Upper lobe of right lung (tissue), 1 donor: ENCODE measurements at regions not wholly inside any gene's neighbourhood (a gene's known extent, or its start where the extent isn't known, plus 50 kb on each side); places are given as distances from the start of the nearest gene placed in this dataset.

Experiments
- ATAC-seq: fragments of 200-7000 bp; cut with Tn5 transposase; one replicate; pipeline ENCODE4 v1.9.1; 2020; ENCODE audit warnings: mild to moderate bottlenecking, moderate library complexity
- DNase-seq: peaks from one replicate; pipeline ENCODE4 v3.0.0-alpha.2; 2020
- H3K27ac ChIP-seq: fragments of 200-600 bp; one replicate; pipeline ENCODE4 v1.8.0; 2022
- H3K27me3 ChIP-seq: fragments of 200-600 bp; one replicate; pipeline ENCODE4 v1.8.0; 2022; ENCODE audit warnings: mild to moderate bottlenecking
- H3K36me3 ChIP-seq: fragments of 200-600 bp; one replicate; pipeline ENCODE4 v1.8.0; 2022
- H3K4me1 ChIP-seq: fragments of 200-600 bp; one replicate; pipeline ENCODE4 v1.8.0; 2022
- H3K4me3 ChIP-seq: fragments of 200-600 bp; one replicate; pipeline ENCODE4 v1.8.0; 2022; ENCODE audit warnings: mild to moderate bottlenecking
- H3K9me3 ChIP-seq: fragments of 200-600 bp; one replicate; pipeline ENCODE4 v1.8.0; 2022
- intact Hi-C: fragments of 100-400 bp; cut with DNase I; formaldehyde crosslinking; loops from one replicate; pipeline ENCODE4 v1.11.0; 2022
- TF ChIP-seq, protein P1 (sequence below): fragments of 200-600 bp; IDR thresholded peaks from one replicate; pipeline ENCODE4 v1.8.0; 2022; ENCODE audit warnings: antibody characterized with exemption
- donor health status: DM: no; HTN: yes; CAD: no; lungs with severe emphysema.

DNA sequence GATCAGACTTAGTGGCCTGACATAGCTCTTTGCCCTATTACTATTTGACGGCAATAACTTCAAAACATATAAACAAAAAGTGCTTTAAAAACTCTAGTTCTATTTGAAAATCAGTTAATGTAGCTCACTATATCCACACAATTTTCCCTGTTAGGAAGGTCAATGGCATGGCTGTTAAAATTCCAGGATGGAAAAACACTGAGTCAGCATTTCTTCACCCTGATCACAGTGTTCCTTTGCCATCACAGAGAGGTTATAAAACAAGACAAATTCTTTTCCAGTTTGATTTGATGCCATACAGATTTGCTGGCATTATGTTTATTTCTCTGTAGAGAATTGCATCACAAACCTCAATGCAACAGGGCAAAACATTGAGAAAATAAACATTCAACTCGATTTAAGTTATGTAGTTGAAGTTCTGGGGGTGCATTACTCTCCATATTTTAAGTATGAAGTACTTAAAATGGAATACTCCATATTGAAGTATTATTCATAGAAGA is 253.7 kb upstream of the HSF2 start:
- TF ChIP-seq, protein P1, sequence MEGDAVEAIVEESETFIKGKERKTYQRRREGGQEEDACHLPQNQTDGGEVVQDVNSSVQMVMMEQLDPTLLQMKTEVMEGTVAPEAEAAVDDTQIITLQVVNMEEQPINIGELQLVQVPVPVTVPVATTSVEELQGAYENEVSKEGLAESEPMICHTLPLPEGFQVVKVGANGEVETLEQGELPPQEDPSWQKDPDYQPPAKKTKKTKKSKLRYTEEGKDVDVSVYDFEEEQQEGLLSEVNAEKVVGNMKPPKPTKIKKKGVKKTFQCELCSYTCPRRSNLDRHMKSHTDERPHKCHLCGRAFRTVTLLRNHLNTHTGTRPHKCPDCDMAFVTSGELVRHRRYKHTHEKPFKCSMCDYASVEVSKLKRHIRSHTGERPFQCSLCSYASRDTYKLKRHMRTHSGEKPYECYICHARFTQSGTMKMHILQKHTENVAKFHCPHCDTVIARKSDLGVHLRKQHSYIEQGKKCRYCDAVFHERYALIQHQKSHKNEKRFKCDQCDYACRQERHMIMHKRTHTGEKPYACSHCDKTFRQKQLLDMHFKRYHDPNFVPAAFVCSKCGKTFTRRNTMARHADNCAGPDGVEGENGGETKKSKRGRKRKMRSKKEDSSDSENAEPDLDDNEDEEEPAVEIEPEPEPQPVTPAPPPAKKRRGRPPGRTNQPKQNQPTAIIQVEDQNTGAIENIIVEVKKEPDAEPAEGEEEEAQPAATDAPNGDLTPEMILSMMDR = no peak
- H3K36me3 ChIP-seq = no peaks in the 10 kb centered on the region
- H3K4me1 ChIP-seq = no peaks in the 10 kb centered on the region
- no peaks in the 10 kb centered on the region for H3K9me3 ChIP-seq
- no peak overlapping the region for H3K4me3 ChIP-seq
- ATAC-seq (no peak), DNase-seq (no peak)
- H3K27ac ChIP-seq = no peak overlapping the region
- intact Hi-C loops = no loop called here
- H3K27me3 ChIP-seq = no peaks in the 10 kb centered on the region

DNA sequence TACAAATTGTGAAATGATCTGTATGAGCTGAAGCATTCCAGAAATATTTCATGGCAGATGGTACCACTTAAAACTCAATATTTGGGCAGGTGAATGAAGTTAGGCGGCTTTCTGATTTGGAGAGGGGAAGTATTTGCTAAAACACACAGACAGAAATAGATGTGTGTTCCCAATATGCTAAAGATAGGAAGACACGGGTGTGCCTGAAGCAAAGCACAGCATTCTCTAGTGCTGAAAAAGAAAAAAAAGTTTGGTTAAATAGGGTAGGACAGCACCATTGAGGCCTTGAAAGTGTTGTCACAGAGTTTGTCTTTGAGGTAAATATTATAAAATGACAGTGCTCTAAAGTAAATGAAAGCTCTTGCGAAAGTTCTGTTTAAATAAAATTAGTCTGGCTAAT is 252.2 kb upstream of the HSF2 start:
- H3K4me1 ChIP-seq = no peaks in the 10 kb centered on the region
- H3K36me3 ChIP-seq = no peaks in the 10 kb centered on the region
- intact Hi-C loops = no loop called here
- no peaks in the 10 kb centered on the region for H3K27me3 ChIP-seq
- DNase-seq = no peak
- no peaks in the 10 kb centered on the region for H3K9me3 ChIP-seq
- ATAC-seq = no peak
- no peak overlapping the region for H3K4me3 ChIP-seq
- no peak overlapping the region for H3K27ac ChIP-seq
- TF ChIP-seq, protein P1 = no peak

DNA sequence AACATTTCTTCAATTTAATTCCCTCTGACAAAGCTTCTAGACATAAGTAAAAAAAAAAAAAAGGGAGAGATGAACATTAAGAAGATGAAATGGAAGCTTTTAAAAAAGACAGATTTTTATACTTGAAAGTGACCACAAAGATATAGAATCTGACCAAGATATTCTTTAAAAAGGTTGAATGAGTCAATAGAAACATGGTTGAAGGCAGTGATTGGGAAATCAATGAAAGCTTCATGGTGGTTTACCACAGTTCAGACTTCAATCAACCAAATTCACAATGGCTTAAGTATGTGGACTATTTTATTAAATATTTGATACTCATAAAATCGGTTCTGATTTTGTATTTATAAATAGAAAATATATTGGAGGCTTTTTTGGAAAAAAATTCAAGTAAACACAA is 248.4 kb upstream of the HSF2 start:
- TF ChIP-seq, protein P1 = no peak
- H3K4me1 ChIP-seq = no peaks in the 10 kb centered on the region
- DNase-seq (no peak), ATAC-seq (no peak)
- intact Hi-C loops = no loop called here
- H3K4me3 ChIP-seq = no peak overlapping the region
- no peaks in the 10 kb centered on the region for H3K27me3 ChIP-seq
- H3K9me3 ChIP-seq = no peaks in the 10 kb centered on the region
- no peak overlapping the region for H3K27ac ChIP-seq
- no peaks in the 10 kb centered on the region for H3K36me3 ChIP-seq

DNA sequence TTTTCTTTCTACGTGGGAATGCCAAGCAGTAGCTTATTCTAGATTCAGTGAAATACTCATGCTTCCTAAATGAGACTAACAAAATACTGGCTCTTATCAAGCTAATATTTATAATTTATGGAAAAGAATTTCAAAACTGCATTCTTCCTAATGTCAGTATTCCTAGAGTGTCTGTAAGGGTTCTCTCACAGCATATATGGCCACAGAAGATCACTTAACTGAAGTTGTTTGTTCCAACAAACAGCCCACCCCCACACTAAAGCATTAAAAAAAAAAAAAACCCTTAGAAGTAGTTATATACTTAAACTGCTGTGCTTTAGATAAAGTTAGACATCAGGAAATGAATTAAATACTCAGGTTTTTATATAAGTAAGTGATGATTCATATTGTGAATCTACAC is 247.7 kb upstream of the HSF2 start:
- Histone ChIP-seq H3K4me3 (no peak overlapping the region), H3K36me3 (no peaks in the 10 kb centered on the region), H3K9me3 (no peaks in the 10 kb centered on the region), H3K4me1 (no peaks in the 10 kb centered on the region), H3K27me3 (no peaks in the 10 kb centered on the region), H3K27ac (no peak overlapping the region)
- ATAC-seq = no peak
- intact Hi-C loops = no loop called here
- no peak for DNase-seq
- TF ChIP-seq, protein P1 = no peak

DNA sequence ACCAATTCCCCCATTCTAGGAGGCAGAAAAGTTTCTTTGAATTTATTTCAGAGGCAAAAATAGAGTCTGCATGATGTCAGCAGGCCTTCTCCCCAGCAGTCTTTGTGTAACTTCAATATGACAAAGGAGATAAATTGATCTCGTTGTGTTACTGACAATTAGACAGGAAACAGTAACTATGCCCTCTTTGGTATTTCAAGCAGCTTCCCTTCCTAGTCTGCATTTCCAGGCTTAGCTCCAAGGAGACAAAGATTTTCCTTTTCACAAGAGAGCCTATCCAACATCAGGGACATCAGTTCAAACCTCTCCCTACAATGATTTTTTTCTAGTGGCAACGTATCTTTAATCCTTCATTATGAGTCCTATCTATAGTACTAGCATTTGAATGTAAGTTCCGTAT is 245.9 kb upstream of the HSF2 start:
- DNase-seq = no peak
- H3K4me3 ChIP-seq = no peak overlapping the region
- no peaks in the 10 kb centered on the region for H3K9me3 ChIP-seq
- no peak for ATAC-seq
- TF ChIP-seq, protein P1 = no peak
- H3K27me3 ChIP-seq = no peaks in the 10 kb centered on the region
- intact Hi-C loops = no loop called here
- no peaks in the 10 kb centered on the region for H3K36me3 ChIP-seq
- no peak overlapping the region for H3K27ac ChIP-seq
- no peaks in the 10 kb centered on the region for H3K4me1 ChIP-seq

DNA sequence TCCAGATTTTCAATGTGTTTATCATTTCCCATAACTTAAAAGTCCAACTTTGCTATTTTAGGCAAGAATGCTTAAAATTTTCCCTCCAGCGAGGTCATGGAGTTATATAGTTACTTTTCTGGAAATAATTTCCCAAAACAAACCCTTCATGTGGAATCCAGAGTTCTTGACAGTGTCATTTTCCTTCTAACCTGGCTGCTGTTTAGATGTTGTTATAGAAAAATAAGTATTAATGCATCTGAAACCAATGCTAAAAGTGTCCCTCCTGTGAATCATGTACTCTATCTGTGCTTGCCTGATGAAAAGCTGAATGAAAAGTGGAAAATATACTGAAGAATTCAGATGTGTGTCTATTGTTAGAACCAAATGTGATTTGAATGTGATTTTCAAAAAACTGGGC is 245.3 kb upstream of the HSF2 start:
- ATAC-seq (no peak), DNase-seq (no peak)
- no peaks in the 10 kb centered on the region for H3K4me1 ChIP-seq
- TF ChIP-seq, protein P1 = no peak
- no peak overlapping the region for H3K27ac ChIP-seq
- no peak overlapping the region for H3K4me3 ChIP-seq
- intact Hi-C loops = no loop called here
- no peaks in the 10 kb centered on the region for H3K9me3 ChIP-seq
- H3K36me3 ChIP-seq = no peaks in the 10 kb centered on the region
- H3K27me3 ChIP-seq = no peaks in the 10 kb centered on the region
